ENCODE measurements at regions not wholly inside any gene's neighbourhood (a gene's known extent, or its start where the extent isn't known, plus 50 kb on each side); places are given as distances from the start of the nearest gene placed in this dataset.

DNA sequence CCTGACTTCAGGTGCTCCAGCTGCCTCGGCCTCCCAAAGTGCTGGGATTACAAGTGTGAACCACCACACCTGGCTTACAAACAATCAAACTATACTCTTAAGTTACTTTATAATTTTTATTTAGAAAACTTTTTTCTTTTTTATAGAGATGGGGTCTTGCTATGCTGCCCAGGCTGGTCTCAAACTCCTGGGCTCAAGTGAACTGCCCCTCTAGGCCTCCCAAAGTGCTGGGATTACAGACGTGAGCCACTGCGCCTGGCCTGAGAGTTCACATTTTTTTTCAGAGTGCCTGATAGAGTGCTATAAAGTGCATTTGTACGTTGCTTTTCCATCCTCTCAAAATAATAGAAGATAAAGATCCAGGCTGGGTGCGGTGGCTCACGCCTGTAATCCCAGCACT lies 102.0 kb upstream of the TBL1XR1 start:
- Histone ChIP-seq H3K27me3 (replicated peaks in 1 of 7) (no peaks in the 10 kb centered on the region), H3K4me1 (peaks cover 0 to 15% (median 11%) of the 10 kb centered on the region in 6 donors), H3K4me3 (no peak overlapping the region), H3K36me3 (no peaks in the 10 kb centered on the region), H3K9me3 (no peaks in the 10 kb centered on the region), H3K27ac (no peak overlapping the region)
- DNase-seq: no peak
- intact Hi-C loops (cut with DNase I; ENCODE audit: low total_unique reads): no loop called here
- no peak for TF ChIP-seq CTCF (IDR thresholded peaks at IDR 0.05 in 8 of 11, conservative IDR thresholded peaks at IDR 0.05 in 3 of 11)
- TF ChIP-seq POLR2A (IDR thresholded peaks at IDR 0.05): no peak
- no peak for TF ChIP-seq POLR2AphosphoS5 (IDR thresholded peaks at IDR 0.05)
- 94 to 97% (median 95%) methylated on average over 6 of the region's 6 CpGs for WGBS, 5 donors

GRCh38 chr3:177300039-177300833 lies 103.0 kb upstream of the TBL1XR1 start:
- Histone ChIP-seq H3K36me3 (no peaks in the 10 kb centered on the region), H3K27me3 (replicated peaks in 1 of 7) (no peaks in the 10 kb centered on the region), H3K4me1 (peaks cover 0 to 15% (median 11%) of the 10 kb centered on the region in 6 donors), H3K9me3 (no peaks in the 10 kb centered on the region), H3K4me3 (no peak overlapping the region), H3K27ac (no peak overlapping the region)
- WGBS, 5 donors: 52 to 64% (median 59%) methylated on average over 12 of the region's 12 CpGs
- intact Hi-C loops (cut with DNase I; ENCODE audit: low total_unique reads): no loop called here
- TF ChIP-seq POLR2A (IDR thresholded peaks at IDR 0.05): no peak
- no peak for TF ChIP-seq CTCF (IDR thresholded peaks at IDR 0.05 in 8 of 11, conservative IDR thresholded peaks at IDR 0.05 in 3 of 11)
- no peak for TF ChIP-seq POLR2AphosphoS5 (IDR thresholded peaks at IDR 0.05)
- DNase-seq: no peak

DNA sequence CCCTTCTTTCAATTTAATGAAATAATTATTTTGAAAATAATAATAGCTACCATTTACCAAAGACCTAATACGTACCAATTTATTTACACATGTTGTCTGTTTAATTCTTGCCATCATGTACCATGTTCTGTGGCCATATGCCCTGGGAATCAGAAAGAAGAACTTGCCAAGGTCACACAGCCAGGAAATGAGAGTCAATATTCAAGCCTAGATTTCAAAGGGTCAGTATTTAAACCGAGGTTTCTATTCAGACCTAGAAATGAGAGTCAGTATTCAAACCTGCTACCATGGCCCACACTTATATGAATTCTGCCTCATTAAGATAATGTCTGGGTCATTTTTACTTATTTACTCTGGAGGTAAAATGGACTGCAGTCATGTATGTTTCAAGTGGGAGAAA lies 103.6 kb upstream of the TBL1XR1 start:
- Histone ChIP-seq H3K27me3 (replicated peaks in 1 of 7) (no peaks in the 10 kb centered on the region), H3K9me3 (no peaks in the 10 kb centered on the region), H3K27ac (no peak overlapping the region), H3K4me3 (no peak overlapping the region), H3K36me3 (no peaks in the 10 kb centered on the region), H3K4me1 (peaks cover 0 to 15% (median 11%) of the 10 kb centered on the region in 6 donors)
- WGBS, 5 donors: 61 to 81% (median 66%) methylated on average over 2 of the region's 2 CpGs
- DNase-seq: no peak
- TF ChIP-seq POLR2A (IDR thresholded peaks at IDR 0.05): no peak
- no peak for TF ChIP-seq POLR2AphosphoS5 (IDR thresholded peaks at IDR 0.05)
- TF ChIP-seq CTCF (IDR thresholded peaks at IDR 0.05 in 8 of 11, conservative IDR thresholded peaks at IDR 0.05 in 3 of 11): no peak
- intact Hi-C loops (cut with DNase I; ENCODE audit: low total_unique reads): no loop called here

GRCh38 chr3:177306252-177306651 lies 109.0 kb upstream of the TBL1XR1 start:
- intact Hi-C loops (cut with DNase I; ENCODE audit: low total_unique reads): no loop called here
- no peak overlapping the region for H3K4me3 ChIP-seq
- peaks cover 0 to 22% (median 16%) of the 10 kb centered on the region in 8 donors for H3K9me3 ChIP-seq
- no peak for DNase-seq
- TF ChIP-seq POLR2AphosphoS5 (IDR thresholded peaks at IDR 0.05) (no peak), CTCF (IDR thresholded peaks at IDR 0.05 in 8 of 11, conservative IDR thresholded peaks at IDR 0.05 in 3 of 11) (no peak)
- no peaks in the 10 kb centered on the region for H3K27me3 ChIP-seq (replicated peaks in 1 of 7)
- H3K27ac ChIP-seq: no peak overlapping the region
- H3K4me1 ChIP-seq: no peaks in the 10 kb centered on the region
- WGBS, 5 donors: 91 to 97% (median 96%) methylated on average over 2 of the region's 2 CpGs
- H3K36me3 ChIP-seq: no peaks in the 10 kb centered on the region

Measured in spleen (tissue), 11 donors.